Fibroblast of lung (primary cell): ENCODE measurements at regions not wholly inside any gene's neighbourhood (a gene's known extent, or its start where the extent isn't known, plus 50 kb on each side); places are given as distances from the start of the nearest gene placed in this dataset.

Source experiments
- DNase-seq, 2 donors: peaks; one replicate each; pipeline versions ENCODE4 v3.0.0 to v3.0.0-alpha.2; 2010; ENCODE audit warnings: low read depth in 2 of 2
- H2AFZ ChIP-seq: 2 replicates; pipeline ENCODE4 v1.5.1; 2012; ENCODE audit warnings: low read length, control low read depth, inconsistent platforms
- H3K27ac ChIP-seq: 2 replicates; pipeline ENCODE4 v1.5.1; 2011; ENCODE audit warnings: low read length, control low read depth; ENCODE audit not compliant: insufficient read depth
- H3K27me3 ChIP-seq: 2 replicates; pipeline ENCODE4 v1.5.1; 2011; ENCODE audit warnings: mild to moderate bottlenecking, low read length; ENCODE audit not compliant: control insufficient read depth, insufficient read depth
- H3K36me3 ChIP-seq: 2 replicates; pipeline ENCODE4 v1.5.1; 2011; ENCODE audit warnings: low read length; ENCODE audit not compliant: control insufficient read depth, insufficient read depth
- H3K4me1 ChIP-seq: 2 replicates; pipeline ENCODE4 v1.5.1; 2011; ENCODE audit warnings: low read length; ENCODE audit not compliant: control insufficient read depth, insufficient read depth; ENCODE audit errors: extremely low read depth
- H3K4me2 ChIP-seq: 2 replicates; pipeline ENCODE4 v1.5.1; 2011; ENCODE audit warnings: low read length, control low read depth; ENCODE audit not compliant: insufficient read depth; ENCODE audit errors: extremely low read depth
- H3K4me3 ChIP-seq, 4 experiments: fragments of 200-600 bp in 1 of 4; sonication (generic) in 1 of 4; replicated peaks in 1 of 4; 2 replicates each; pipeline ENCODE4 v1.5.1; 2011 to 2016; ENCODE audit warnings: low read length in 4 of 4, low read depth in 3 of 4, mild to moderate bottlenecking in 3 of 4, control low read depth in 2 of 4, inconsistent platforms in 1 of 4, mixed read lengths in 1 of 4; ENCODE audit not compliant: insufficient read depth in 1 of 4; ENCODE audit errors: control extremely low read depth in 1 of 4
- H3K79me2 ChIP-seq: 2 replicates; pipeline ENCODE4 v1.5.1; 2012; ENCODE audit warnings: mild to moderate bottlenecking, low read length, inconsistent platforms; ENCODE audit not compliant: control insufficient read depth, insufficient read depth
- H3K9ac ChIP-seq: 2 replicates; pipeline ENCODE4 v1.5.1; 2011; ENCODE audit warnings: mild to moderate bottlenecking, low read length, control low read depth; ENCODE audit not compliant: insufficient read depth
- H3K9me3 ChIP-seq: 2 replicates; pipeline ENCODE4 v1.5.1; 2012; ENCODE audit warnings: low read depth, low read length; ENCODE audit not compliant: control insufficient read depth, insufficient read depth
- H4K20me1 ChIP-seq: 2 replicates; pipeline ENCODE4 v1.5.1; 2011; ENCODE audit warnings: low read length; ENCODE audit not compliant: control insufficient read depth, insufficient read depth; ENCODE audit errors: extremely low read depth
- EZH2 ChIP-seq: IDR thresholded peaks from 2 replicates; pipeline ENCODE4 v1.5.1; 2012; ENCODE audit warnings: low read length, control low read depth, mild to moderate bottlenecking; ENCODE audit errors: missing control alignments
- TF ChIP-seq, protein P1 (sequence below), 2 donors: IDR thresholded peaks in 1 of 2; conservative IDR thresholded peaks in 1 of 2; 1 replicate in 1 of 2; 2 replicates in 1 of 2; pipeline ENCODE4 v1.5.1; 2011 to 2012; ENCODE audit warnings: low read length in 2 of 2, control low read depth in 1 of 2, inconsistent platforms in 1 of 2, low read depth in 1 of 2, mild to moderate bottlenecking in 1 of 2

DNA sequence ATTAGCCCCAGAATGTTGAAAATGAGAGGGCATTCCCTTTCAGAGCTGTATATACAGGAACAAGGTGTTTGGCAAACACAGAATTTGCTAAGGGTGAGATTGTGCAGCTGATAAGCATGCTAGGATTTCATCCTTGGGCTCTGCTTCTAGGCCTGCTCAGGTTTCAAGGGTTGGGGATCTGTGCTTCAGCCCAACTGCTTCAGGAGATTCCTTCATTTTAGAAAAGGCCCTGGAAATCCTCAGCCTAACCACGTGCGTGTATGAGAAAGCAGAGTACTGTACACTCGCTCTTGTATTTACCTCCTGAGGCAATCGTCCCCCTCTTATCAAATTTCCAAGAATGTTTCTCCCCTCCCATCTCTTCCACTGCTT is 291.6 kb upstream of the ARGLU1 start:
- Histone ChIP-seq H4K20me1 (no peaks in the 10 kb centered on the region), H3K27me3 (no peaks in the 10 kb centered on the region), H3K4me2 (no peak overlapping the region), H3K4me3 (no peak overlapping the region), H3K27ac (no peak overlapping the region), H3K79me2 (no peaks in the 10 kb centered on the region), H3K36me3 (no peaks in the 10 kb centered on the region), H3K9me3 (no peaks in the 10 kb centered on the region), H3K4me1 (no peaks in the 10 kb centered on the region), H2AFZ (no peak overlapping the region), H3K9ac (no peak overlapping the region)
- TF ChIP-seq EZH2 = no peak
- TF ChIP-seq, protein P1, sequence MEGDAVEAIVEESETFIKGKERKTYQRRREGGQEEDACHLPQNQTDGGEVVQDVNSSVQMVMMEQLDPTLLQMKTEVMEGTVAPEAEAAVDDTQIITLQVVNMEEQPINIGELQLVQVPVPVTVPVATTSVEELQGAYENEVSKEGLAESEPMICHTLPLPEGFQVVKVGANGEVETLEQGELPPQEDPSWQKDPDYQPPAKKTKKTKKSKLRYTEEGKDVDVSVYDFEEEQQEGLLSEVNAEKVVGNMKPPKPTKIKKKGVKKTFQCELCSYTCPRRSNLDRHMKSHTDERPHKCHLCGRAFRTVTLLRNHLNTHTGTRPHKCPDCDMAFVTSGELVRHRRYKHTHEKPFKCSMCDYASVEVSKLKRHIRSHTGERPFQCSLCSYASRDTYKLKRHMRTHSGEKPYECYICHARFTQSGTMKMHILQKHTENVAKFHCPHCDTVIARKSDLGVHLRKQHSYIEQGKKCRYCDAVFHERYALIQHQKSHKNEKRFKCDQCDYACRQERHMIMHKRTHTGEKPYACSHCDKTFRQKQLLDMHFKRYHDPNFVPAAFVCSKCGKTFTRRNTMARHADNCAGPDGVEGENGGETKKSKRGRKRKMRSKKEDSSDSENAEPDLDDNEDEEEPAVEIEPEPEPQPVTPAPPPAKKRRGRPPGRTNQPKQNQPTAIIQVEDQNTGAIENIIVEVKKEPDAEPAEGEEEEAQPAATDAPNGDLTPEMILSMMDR (conservative IDR thresholded peaks at IDR 0.05 in 1 of 2, IDR thresholded peaks at IDR 0.05 in 1 of 2; ENCODE audit: low read depth in 1 of 2, low read length in 2 of 2) = no peak
- no peak for DNase-seq

DNA sequence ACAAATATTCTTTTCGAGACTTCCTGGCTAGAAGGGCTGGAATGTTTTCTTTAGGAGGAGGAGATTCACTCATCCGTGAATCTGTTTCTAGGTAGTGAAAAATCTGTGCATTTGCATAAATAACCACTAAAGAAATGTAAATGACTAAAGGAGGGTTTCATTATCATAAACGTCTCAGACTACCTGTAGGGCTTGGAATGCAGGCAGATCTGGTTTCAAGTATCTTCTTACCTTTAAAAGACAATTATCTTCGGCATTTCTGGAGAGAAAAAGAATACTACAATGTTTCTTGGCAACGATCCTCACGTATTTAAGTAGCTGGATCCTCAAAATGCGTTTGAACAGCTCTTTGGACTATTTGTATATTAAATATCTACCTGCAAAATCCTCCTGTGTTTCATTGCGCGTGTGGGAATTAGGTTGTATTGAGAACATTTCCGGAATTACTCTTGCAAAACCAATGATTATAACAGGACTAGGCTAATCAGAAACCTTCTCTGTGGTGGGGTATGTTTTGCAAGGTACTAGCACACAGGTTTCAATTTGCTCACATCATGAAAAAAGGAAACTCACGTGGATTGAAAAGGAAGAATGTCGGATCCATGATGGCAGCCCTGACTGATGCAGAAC is 291.1 kb upstream of the ARGLU1 start:
- Histone ChIP-seq H3K4me2 (no peak overlapping the region), H2AFZ (no peak overlapping the region)
- TF ChIP-seq, protein P1 (conservative IDR thresholded peaks at IDR 0.05 in 1 of 2, IDR thresholded peaks at IDR 0.05 in 1 of 2; ENCODE audit: low read depth in 1 of 2, low read length in 2 of 2) = no peak
- TF ChIP-seq EZH2 = no peak

DNA sequence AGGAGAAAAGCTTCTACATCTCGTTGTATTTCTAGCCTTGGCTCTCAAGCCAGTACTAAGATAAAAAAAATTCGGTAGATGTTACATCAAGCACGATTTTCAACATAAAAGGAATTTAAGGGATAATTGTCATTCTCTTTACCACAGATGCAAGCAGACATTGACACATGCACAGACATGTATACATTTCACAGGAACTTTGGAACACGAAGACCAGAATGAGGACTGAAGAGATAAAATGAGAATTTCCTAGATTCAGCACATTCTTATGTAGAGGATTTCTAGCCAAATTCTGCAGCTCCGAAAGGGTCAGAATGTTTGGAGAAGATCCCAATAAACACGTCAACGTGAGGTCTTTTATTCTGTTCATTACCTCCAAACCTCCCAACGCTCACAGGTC is 284.5 kb upstream of the ARGLU1 start:
- Histone ChIP-seq H3K9me3 (no peaks in the 10 kb centered on the region), H3K36me3 (no peaks in the 10 kb centered on the region), H3K27me3 (no peaks in the 10 kb centered on the region), H3K9ac (no peak overlapping the region), H3K4me2 (no peak overlapping the region), H4K20me1 (no peaks in the 10 kb centered on the region), H3K27ac (no peak overlapping the region), H3K79me2 (no peaks in the 10 kb centered on the region), H2AFZ (no peak overlapping the region), H3K4me1 (no peaks in the 10 kb centered on the region), H3K4me3 (no peak overlapping the region)
- DNase-seq = no peak
- TF ChIP-seq, protein P1 (conservative IDR thresholded peaks at IDR 0.05 in 1 of 2, IDR thresholded peaks at IDR 0.05 in 1 of 2; ENCODE audit: low read depth in 1 of 2, low read length in 2 of 2) = no peak
- TF ChIP-seq EZH2 = no peak

More for the DNA sequence above, 291.1 kb upstream of the ARGLU1 start:
- Histone ChIP-seq H3K27me3 (no peaks in the 10 kb centered on the region), H3K4me3 (no peak overlapping the region), H4K20me1 (no peaks in the 10 kb centered on the region), H3K79me2 (no peaks in the 10 kb centered on the region), H3K4me1 (no peaks in the 10 kb centered on the region), H3K27ac (no peak overlapping the region), H3K36me3 (no peaks in the 10 kb centered on the region), H3K9me3 (no peaks in the 10 kb centered on the region), H3K9ac (no peak overlapping the region)
- DNase-seq = no peak
